NCI-H1092 (cell line): ENCODE measurements at regions not wholly inside any gene's neighbourhood (a gene's known extent, or its start where the extent isn't known, plus 50 kb on each side); places are given as distances from the start of the nearest gene placed in this dataset.

Experiments used
- DNase-seq: peaks from one replicate; lab custom pipeline; 2025; lab: John Stamatoyannopoulos, UW

DNA sequence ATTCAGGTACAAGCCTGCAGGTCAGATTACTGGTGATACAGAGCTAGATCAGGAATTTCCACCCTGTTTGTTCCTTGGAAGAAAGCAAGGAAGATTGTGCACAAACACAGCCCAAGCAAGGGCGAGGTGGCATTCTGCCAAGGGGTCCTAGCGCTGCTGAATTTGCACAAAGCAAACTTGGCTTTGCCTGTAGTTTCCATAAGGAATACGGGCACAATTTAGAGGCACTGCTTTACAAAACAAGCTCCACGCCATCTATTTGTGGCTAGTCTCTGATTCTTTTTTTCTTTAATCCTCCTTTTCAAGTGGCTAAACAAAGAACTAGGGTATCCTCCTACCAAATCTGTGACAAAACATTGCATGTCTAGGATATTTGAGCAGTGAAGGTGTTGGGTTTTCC lies 195.5 kb upstream of the ACVR2A start:
- no peak for DNase-seq

DNA sequence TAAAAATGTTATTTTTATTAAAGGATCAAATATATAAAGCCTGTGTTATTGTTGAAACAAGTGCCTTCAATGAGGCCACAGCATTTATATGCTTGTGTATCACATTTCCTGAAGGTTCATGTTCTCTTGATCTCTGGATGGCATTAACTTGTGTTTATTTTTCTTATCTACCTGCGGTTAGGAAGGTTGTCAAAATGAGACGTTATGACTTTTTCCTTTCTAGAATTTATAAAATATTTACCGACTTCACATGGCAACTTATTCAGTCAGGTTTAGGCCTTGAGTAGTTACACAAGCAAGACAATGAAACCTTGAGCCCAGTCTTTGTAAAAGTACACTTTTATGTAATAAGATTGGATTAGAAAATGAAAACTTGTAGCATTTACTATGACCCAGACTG lies 196.4 kb upstream of the ACVR2A start:
- no peak for DNase-seq

DNA sequence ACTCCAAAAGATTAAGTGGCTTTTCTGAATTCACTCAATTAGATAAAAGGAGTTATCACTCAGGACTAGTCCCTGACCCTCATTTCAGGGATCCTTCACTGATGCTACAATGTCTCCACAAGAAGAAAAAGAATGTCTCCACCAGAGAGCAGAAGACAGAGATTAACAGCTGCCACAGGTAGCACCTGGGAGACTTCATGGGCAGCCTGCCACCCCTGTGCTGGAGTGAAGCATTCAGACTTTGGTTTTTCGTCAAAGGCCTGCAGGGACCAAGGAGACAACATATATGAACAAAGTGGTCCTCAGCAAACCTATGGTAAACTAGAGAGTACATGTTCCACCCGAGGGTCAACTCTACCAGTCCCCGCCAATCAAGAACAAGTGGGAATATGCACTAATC lies 197.0 kb upstream of the ACVR2A start:
- DNase-seq, result no peak

DNA sequence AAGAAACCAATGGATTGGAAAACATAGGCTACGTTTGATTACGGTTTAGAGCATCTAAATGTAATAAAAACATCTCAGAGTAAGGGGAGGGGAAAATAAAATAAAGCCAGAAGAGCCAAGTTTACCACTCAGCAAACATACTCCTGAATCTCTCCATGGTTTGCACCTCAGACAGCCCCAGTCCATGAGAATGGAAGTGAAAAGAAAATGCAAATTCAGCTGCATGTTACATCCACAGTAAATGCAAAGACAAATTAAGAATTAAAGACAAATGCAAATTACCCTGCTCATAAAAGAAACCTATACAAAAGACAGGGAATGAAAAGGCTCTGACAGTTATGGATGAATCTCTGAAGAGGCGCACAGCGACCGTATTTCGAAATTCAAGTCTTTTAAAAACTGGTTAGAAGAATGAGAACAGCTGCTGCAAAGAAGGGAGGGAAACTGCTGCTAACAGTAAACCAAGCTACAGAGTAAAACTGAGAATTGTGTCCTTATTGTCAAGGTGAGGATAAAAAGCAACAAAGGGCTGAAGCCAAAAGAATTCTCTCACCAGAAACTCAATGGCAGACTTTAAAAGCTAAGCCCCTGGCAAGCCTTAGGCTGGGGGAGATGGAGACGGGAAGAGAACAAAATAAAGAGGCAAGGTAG lies 197.9 kb upstream of the ACVR2A start:
- DNase-seq, result no peak

DNA sequence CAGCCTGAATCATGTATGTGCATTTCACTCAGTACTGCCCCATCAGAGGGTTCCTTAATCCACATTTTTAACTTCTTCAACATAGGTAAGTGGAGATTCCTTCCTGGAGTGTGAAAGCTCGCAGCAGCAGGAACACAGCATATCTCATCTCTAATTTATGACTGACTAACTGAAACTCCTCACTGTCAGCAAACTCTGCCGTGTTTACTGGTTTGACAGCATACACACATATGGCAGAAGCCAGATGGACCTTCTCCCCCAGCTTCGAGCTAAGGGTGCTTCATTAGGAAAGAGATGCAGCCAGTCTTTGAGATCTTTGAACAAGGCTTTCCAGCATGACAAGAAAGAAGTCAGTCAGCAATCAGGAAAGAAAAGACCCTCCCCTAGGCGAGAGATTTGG lies 200.3 kb upstream of the ACVR2A start:
- no peak for DNase-seq

DNA sequence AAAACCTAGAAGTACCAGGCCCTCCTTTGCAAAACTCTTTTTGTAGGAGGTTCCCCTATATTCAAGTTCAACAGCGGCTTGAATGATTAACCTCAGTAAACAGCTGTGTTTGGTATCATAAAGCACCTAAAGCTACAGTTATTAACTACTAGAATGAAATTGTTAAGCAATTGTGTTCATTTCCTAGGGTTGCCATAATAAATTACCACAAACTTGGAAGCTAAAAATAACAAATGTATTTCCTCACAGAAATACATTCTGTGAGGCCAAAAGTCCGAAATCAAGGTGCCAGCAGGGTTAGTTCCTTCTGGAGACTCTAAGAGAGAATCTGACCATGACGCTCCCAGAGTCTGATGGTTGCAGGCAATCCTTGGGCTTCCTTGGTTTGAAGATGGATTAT lies 202.1 kb upstream of the ACVR2A start:
- no peak for DNase-seq

DNA sequence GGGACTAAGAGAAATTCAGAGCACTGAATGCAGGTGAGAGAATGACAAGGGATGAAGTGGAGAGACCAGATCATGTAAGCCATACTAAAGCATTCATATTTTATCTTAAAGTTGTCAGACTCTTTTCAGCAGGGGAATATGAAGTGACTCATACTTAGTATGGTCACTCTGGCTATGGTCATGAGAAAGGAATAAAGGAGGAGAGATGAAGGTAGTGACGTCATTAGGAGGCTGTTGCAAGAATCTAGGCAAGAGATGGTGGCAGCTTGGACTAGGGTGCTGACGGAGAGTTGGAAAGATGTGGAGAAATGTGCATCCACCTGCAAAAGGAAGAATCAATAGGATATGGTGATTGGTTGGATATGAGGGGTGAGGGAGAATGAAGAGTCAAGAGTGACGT lies 203.2 kb upstream of the ACVR2A start:
- DNase-seq, result no peak

DNA sequence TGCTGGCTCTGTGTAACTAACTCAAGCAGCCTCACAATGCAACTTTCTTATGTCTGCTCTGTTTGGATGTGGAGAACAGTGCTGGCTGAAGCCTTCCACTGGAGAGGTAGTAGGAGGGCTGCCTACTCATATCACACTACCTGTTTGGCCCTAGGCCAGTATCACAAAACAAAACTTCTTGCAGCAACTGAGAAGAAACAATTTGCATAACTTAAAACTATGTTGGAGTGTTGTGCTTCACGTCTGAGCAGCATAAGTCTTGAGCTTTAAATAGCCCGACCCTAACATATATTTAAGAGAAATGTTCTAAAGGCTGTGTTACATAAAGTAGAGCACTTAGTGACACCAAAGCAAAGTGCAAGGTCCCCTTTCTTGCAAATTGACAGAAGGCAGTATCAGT lies 204.9 kb upstream of the ACVR2A start:
- no peak for DNase-seq

DNA sequence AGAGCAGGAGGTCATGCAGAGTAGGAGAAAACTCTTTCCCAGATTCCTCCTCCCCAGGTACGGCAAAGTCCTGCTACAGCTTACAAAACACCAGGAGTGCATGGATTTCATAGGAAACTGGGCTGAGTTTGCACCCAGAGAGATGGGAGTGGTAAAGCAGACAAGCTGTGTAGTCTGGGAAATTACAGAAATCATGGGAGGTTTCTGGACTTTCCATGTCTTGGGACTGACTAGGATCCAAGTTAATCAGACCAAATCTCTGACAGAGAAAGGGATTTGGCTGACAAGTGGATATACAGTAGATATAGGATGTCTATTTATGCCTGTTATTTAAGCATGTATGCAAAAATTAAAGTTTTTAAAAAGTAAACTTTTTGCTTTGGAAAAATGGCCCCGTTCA lies 205.4 kb upstream of the ACVR2A start:
- DNase-seq, result no peak

DNA sequence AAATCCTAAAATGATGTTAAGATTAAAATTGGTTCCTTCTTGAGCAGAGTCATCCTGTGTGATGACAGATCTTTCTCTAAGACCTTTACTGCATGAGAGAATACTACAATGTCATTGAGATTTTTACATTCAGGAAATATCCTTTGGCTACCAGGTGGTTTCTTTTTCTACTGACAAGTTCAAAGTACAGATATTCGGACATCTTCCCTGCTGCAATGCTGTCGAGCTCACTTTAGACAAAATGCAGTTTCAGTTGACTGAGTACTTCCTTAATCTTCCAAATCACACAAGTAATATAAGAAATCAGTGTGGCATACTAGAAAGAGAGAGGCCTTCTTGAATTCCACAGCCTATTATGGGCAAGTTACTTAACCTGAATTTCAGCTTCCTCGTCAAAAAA lies 207.9 kb upstream of the ACVR2A start:
- no peak for DNase-seq

DNA sequence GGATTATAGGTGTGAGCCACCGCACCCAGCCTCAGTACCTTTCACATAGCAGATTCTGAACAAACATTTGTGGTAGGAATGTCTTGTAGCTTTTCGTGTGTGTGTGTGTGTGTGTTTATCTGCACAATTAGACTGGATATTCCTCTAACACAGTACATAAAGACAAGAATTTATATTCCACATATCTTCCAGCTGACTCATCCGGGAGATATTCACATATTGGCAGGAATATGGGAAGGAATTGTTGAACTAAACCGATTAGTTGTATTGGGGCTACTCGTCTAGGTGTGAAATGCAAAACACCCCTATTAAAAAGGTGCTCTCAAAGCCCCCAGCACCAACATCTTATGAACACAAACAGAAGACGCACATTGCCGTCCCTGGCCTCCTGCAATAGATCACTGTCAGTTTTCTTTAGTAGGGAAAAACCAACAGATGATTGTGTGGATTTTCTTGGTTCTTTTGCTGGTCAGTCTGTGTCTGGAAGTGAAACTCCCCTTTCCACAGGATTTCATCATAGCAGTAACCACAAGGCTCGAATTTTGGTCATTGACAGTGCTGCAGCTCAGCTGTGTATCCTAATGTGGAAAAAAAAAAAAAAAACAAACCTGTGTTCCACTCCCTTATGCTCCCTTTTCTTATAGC lies 208.5 kb upstream of the ACVR2A start:
- no peak for DNase-seq

DNA sequence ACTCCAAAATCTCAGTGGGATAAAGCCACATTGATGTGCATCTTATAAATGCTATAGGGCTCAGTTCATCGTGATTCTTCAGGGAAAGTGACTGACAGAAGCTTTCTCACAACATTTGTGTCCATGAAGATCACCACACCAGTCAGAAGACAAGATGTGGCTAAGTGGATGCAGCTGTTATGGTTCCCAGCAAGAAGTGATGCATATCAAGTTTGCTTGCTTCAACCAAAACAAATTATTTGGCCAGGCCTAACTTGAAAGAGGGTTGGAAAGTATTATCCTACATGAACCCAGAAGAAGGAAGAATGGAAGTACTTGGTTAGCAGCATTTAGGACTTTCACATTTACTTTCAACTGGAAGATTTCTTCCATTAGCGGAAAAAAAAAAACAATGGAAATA lies 210.0 kb upstream of the ACVR2A start:
- no peak for DNase-seq

DNA sequence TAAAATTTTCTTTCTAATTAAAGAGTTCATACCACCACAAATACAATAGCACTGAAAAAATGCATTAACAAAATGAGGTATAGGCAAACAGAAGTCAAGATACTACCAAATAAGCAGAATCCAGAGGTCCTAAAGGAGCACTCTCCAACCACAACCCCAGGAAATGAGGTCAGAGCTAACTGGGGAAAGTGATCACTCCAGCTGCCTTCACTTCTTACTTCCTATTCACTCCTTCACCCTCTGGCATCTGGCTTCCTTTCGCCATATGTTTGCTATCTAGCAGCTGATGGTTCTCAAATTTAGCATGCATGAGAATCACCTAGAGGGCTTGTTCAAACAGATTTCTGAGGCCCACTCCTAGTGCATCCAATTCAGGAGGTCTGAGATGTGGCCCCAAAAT lies 212.6 kb upstream of the ACVR2A start:
- no peak for DNase-seq

DNA sequence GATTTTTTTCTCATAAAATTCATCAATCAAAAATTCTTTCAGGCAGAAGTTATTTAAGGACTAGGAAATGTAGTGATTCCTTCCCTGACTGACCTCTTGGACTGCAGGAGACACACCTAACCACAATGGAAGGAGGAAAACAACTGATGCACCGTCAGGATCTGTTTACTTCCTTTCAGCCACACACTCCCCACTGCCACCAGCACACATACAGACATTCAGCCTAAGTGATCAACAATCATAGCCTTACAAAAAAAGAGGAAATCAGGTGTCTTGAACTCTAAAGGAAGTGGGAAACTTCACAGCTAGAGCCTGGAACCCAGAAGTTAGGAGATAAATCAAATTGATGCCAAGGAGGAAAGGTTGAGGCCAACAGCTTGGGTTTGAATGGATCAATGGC lies 213.5 kb upstream of the ACVR2A start:
- DNase-seq, result no peak

DNA sequence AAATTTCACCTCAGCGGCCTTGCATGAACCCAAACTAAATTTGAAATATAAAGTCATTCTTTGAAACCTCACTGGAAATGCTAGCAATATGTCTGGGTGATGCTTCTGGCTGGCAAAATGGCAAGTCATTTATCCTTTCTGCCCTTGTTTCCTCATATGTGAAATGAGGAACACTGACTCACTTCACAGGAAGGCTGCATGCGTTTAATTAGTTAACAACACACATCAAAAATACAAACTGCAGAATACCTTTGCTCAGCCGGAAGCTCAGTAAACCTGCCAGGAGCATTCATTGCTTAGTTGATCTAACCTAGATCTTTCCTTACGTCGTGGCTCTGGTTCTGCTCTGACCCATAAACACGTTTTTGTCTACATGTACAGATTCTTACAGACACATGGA lies 214.2 kb upstream of the ACVR2A start:
- DNase-seq, result no peak

DNA sequence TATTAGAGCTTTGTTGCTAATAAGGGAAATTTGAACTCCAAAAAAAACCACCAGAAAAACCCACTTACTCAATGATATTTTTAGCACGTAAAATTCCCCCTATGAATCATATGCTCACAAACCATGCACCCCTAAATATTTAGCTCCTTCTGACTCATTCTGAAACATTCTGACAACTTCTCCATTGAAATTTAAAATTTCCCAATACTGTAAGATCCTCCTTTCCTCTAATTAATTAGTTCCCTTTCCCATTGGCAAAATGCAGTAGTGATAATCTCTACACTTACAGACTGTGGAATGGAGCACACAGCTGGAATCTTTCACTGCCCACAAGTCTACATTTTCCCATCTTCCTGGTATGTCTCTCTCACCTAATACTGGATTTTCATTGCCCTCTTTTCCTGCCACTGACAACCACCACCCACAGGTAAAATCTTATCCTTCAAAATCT lies 215.8 kb upstream of the ACVR2A start:
- no peak for DNase-seq

DNA sequence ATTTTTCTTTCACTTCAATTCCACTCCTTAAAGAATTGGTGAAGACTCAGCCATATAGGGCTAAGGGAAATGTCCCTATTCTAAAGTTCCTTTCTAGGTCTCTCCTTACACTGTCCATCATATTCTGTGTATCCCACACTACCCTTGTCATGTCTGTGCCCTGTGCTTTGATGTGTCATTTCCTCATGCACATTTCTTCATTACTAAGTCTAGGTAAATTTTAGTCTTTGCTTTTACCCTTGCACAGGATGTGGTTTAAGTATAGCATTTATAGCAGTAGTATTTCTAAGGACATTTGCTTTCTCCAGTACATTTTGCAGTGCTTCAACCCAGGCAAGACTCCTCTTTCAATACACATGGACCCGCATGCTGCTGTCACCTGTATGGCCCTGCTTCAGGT lies 221.5 kb upstream of the ACVR2A start:
- no peak for DNase-seq

DNA sequence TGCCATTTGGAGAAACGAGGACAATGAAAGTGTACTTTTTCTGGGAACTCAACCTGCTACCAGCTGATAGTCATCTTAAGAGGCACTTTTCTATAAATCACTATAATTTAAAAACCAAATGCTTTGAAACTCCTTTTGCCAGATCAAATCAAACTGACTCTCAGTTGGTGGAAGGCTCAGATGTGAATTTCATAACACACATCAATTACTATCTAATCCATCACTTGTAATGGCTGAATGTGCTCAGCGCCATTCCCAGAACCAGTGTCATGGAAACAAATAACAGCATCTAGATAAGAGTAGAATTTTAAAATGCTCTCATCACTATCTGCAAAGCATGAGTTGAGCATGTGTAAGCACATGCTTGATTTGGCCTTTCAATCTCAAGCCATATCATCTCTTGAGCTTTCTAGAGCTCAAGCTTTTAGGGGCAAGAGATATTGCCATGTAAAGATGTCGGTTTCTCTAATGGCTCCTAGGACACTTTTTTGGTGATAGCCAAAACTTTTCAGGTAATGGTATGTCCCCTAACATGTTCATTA lies 223.1 kb upstream of the ACVR2A start:
- DNase-seq, result no peak

DNA sequence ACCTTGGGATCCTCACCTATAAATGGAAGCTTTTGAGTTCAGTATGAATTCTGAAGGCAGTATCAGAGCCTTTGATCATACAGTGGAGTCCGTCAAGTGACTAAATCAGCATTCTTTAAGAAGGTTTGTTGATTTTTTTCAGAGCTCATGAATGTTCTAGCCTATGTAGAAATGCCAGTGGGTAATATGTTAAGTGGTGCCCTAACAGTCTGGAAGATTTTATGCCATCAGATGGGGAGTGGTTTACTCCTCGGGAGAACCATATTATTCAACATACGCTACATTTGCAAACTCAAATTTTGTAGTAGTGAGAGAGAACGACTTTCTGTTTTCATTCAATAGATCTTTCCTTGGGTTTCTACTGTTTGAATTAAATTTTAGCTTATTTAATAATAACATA lies 225.0 kb upstream of the ACVR2A start:
- DNase-seq, result no peak

DNA sequence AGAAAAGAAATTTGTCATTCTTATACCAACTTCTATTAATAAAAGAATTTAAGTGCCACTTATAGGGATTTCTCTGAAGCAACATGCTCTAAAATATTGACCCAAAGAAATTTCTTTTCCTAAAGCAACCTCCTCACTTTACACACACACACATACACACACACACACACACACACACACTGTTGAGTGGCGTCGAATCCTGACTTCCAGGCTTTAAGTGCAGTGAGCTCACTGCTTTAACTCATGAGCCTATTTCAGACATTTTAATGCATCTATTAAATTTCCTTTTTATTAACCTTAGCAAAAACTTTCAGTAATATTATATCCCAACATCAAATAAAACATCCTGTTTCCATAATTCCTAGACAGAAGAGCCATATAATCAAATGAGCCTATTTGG lies 229.1 kb upstream of the ACVR2A start:
- no peak for DNase-seq

DNA sequence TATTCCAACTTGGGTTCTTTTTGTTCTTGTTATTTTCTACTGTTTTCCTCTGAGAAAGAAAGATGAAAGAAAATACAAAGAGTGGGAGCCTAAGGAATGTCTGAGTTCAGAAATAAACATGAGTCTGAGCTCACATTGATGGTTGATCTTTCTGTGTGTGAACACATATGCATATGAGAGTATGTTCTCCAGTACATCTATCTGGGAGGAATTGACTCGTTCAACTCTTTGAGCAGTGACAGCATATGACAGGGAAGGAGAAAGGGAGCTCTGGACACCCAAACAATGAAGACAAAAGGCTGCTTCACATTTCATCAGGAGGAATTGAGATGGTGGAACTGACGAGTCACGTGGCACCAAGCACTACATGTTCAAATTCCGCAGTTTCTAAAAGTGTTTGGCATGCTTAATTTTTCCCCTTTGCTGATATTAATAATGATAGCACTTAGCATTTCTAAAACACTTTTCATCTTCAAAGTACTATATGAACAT lies 229.8 kb upstream of the ACVR2A start:
- no peak for DNase-seq

DNA sequence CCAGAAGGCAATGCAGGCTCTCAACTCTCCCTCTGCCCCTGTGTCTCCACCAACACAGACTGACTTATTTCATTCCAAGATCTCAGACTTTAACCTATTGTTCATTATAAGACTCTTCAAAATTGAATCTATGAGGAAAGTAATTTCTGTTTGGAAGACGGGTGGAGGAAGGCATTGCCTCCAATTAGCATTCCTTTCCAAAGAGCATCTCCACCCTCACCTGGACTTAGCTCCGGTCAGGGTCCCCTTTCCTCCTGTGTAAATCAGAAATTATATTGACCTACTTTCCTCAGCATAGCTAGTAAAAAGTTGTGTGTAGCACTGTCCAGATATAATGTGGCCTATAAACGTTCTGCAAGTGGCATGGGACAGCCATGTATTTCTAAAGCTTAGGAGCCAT lies 230.4 kb upstream of the ACVR2A start:
- DNase-seq, result no peak

DNA sequence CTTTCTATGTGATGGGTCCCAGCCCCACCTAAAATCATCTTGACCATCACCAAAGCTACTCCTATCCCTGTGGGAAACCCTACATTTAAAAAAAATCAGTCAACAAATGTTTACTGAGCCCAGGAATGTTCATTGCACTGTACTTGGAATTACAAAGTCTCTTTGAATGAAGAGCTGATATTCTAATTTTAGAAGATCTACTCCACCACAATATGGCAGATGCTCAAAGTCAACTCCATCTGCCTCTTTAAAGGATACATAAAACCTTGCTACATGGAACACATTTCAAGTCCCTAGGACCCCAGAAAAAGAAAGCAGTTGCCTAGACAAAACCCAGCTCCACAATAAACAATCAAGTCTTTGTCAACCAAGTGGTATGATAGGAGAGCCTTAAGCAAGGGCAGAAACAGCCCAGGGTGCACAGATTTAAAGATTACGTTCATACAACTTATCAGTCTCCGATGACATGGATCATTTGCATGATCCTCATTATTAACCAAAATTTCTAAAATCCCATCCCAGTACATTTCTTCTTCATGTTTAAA lies 234.3 kb upstream of the ACVR2A start:
- no peak for DNase-seq

DNA sequence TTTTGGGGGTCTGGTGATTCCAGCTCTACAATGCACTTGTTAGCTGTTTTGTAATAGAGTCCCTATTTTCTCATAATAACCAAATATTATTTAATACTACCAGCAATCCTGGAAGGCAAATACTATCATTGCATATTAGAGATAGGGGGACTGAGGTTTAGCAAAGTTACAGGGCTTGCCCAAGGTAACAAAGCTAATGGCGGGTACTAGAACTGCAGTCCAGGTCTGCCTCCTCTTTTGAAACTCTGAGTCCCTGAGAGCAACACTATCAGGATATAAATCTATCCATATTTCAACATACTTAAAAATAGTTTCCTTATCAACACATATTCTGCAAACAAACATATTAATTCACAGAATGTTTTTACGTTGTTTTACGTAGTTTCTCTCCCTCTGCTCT lies 235.5 kb upstream of the ACVR2A start:
- no peak for DNase-seq
